ENCODE measurements at regions not wholly inside any gene's neighbourhood (a gene's known extent, or its start where the extent isn't known, plus 50 kb on each side); places are given as distances from the start of the nearest gene placed in this dataset.
A peak's percentile ranks its signal among the peaks of the same experiment; 100 is the strongest.
"Not testable (repeated sequence)": the region's sequence is repeated elsewhere in the genome, so short reads cannot be mapped to it uniquely, and the experiment has no call there.

GRCh38 chr3:193130576-193130975 is 110.4 kb upstream of the PLAAT1 start:
- no peak for DNase-seq

GRCh38 chr3:193132241-193132640 is 108.8 kb upstream of the PLAAT1 start:
- no peak for DNase-seq

- no peak for DNase-seq
Measured at GRCh38 chr3:193132964-193133363, 108.1 kb upstream of the PLAAT1 start.

- no peak for DNase-seq
Measured at GRCh38 chr3:193134856-193135255, 106.2 kb upstream of the PLAAT1 start.

GRCh38 chr3:193140381-193140780 is 100.6 kb upstream of the PLAAT1 start:
- DNase-seq, result no peak

GRCh38 chr3:193145248-193145647 is 95.8 kb upstream of the PLAAT1 start:
- DNase-seq, result peak; percentile 0

GRCh38 chr3:193148688-193149473 is 92.1 kb upstream of the PLAAT1 start:
- no peak for DNase-seq

- no peak for DNase-seq
Measured at GRCh38 chr3:193149998-193150397, 91.0 kb upstream of the PLAAT1 start.

GRCh38 chr3:193155044-193155781 is 85.8 kb upstream of the PLAAT1 start:
- DNase-seq, result not testable (repeated sequence)

GRCh38 chr3:193157051-193157450 is 84.0 kb upstream of the PLAAT1 start:
- no peak for DNase-seq

- DNase-seq, result no peak
Measured at GRCh38 chr3:193165431-193166120, 75.4 kb upstream of the PLAAT1 start.

GRCh38 chr3:193168931-193169330 is 72.1 kb upstream of the PLAAT1 start:
- DNase-seq, result no peak

GRCh38 chr3:193174140-193174539 is 66.9 kb upstream of the PLAAT1 start:
- no peak for DNase-seq

GRCh38 chr3:193179332-193180012 is 61.5 kb upstream of the PLAAT1 start:
- DNase-seq, result not testable (repeated sequence)

- DNase-seq, result no peak
Measured at GRCh38 chr3:193187070-193187722, 53.8 kb upstream of the PLAAT1 start.

- peak; percentile 38 for DNase-seq
Measured at GRCh38 chr3:193190146-193190786, 50.8 kb upstream of the PLAAT1 start.

Data from activated CD4-positive, alpha-beta T cell treated with anti-CD3 and anti-CD28 coated beads, Interleukin-10, Interleukin-2, amounts not matched to agents 100 ng/mL and 50 ng/mL, durations not matched to agents 16 hours and 8 hours (primary cell).